ENCODE measurements at regions not wholly inside any gene's neighbourhood (a gene's known extent, or its start where the extent isn't known, plus 50 kb on each side); places are given as distances from the start of the nearest gene placed in this dataset.

DNA sequence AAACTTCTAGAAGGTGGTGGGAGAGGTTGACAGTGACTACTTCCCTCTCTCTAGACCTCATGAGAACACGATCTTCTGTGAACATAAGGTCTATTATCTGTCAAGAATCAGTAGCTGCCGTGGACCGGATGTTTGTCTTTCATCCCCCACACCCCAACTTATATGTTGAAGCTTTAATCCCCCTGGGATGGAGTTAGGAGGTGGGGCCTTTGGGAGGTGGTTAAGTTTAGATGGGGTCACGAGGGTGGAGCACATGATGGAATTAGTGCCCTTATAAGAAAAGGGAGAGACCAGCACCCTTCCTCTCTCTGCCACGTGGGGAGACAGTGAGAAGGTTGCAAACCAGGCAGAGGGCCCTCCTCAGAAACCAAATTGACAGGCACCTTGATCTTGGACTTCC is 409.1 kb downstream of the QKI start (continued):
- TF ChIP-seq RFX1 (IDR thresholded peaks at IDR 0.05) = no peak
- no peak for TF ChIP-seq SMAD4 (CRISPR knock-in tag; conservative IDR thresholded peaks at IDR 0.05)
- TF ChIP-seq RHOXF2B (CRISPR knock-in tag; conservative IDR thresholded peaks at IDR 0.05) = no peak

DNA sequence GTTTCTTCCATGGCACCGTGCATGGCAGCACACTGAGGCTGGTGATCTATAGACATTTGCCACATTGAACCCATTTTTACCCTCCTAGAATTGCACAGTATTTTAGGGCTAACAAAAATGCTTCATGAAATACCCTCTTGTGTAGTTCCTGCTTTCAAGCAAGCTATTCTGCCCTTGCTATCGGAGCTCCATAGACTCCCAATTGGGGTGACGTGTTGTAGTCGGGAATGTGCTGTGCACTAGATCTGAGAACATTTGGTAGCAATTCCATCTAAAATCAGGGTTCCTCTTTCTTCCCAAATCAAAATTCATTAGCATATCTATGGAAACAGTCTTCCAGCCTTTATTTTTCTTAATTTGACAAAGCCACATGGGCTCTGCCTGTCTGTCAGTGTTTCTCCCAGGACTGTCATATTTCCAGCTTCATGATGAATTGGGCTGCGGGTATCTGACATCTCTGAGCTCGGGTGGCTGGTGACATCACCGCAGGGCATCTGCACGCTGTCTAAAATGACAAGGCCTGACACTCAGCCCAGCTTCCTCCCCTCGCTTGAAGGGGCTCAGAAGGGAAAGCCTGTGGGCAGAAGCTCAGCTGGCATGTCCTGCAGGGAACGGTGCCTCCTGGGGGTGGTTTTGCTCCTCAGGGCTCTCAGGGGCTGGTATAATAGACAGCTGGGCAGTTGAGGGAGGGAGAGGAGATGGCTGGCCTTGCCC is 406.4 kb downstream of the QKI start:
- H3K4me1 ChIP-seq (replicated peaks in 1 of 2; ENCODE audit: control insufficient read depth in 2 of 2, insufficient read depth in 2 of 2, low read length in 2 of 2) = peaks cover 0 to 3% of the 10 kb centered on the region in 2 experiments; a peak in 1 of 5 replicates
- H3K27ac ChIP-seq (ENCODE audit: extremely low read depth, low read depth, low read length) = no peak overlapping the region
- FAIRE-seq = no peak
- intact Hi-C loops (cut with micrococcal nuclease) = no loop called here
- no peak overlapping the region for H3K9ac ChIP-seq (ENCODE audit: insufficient read depth in 1 of 2, low read depth in 2 of 2, low read length in 2 of 2)
- in situ Hi-C loops (cut with MboI) = no loop called here
- no peaks in the 10 kb centered on the region for H3K9me3 ChIP-seq (replicated peaks; ENCODE audit: control insufficient read depth, insufficient read depth, low read depth, low read length)
- no peak for DNase-seq (ENCODE audit: extremely low read depth in 1 of 4, low spot score in 3 of 4)
- no peaks in the 10 kb centered on the region for H3K36me3 ChIP-seq (ENCODE audit: control insufficient read depth, insufficient read depth, low read length)
- no peaks in the 10 kb centered on the region for H3K79me2 ChIP-seq (ENCODE audit: control insufficient read depth, insufficient read depth, low read length)
- H3K9me1 ChIP-seq (ENCODE audit: control insufficient read depth, insufficient read depth, low read length) = no peaks in the 10 kb centered on the region
- no peak overlapping the region for H3K4me3 ChIP-seq
- BruUV-seq (replicated peaks) = no TSS peak
- WGBS (ENCODE audit: insufficient coverage, low coverage, missing lambda C conversion rate) = 3% methylated on average over 9 of the region's 10 CpGs
- no peak; the same call in 2 of the 3 replicates for ATAC-seq
- no peaks in the 10 kb centered on the region for H4K20me1 ChIP-seq (replicated peaks; ENCODE audit: control insufficient read depth, insufficient read depth, low read length)
- TF ChIP-seq JUND (IDR thresholded peaks at IDR 0.05; ENCODE audit: borderline replicate concordance, low read depth, low read length) = 0 out of 2 replicates have a peak, but pooled peaks have one; percentile 6
- TF ChIP-seq JUND (tag; IDR thresholded peaks at IDR 0.05; ENCODE audit: borderline replicate concordance, low read depth, low read length) = no peak
- TF ChIP-seq, protein P1, sequence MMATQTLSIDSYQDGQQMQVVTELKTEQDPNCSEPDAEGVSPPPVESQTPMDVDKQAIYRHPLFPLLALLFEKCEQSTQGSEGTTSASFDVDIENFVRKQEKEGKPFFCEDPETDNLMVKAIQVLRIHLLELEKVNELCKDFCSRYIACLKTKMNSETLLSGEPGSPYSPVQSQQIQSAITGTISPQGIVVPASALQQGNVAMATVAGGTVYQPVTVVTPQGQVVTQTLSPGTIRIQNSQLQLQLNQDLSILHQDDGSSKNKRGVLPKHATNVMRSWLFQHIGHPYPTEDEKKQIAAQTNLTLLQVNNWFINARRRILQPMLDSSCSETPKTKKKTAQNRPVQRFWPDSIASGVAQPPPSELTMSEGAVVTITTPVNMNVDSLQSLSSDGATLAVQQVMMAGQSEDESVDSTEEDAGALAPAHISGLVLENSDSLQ (IDR thresholded peaks at IDR 0.05) = 0 out of 2 replicates have a peak, but pooled peaks have one; percentile 41
- TF ChIP-seq PBX2 (CRISPR knock-in tag; IDR thresholded peaks at IDR 0.05; ENCODE audit: low read depth) = no peak
- TF ChIP-seq PBX2 (tag; conservative IDR thresholded peaks at IDR 0.05; ENCODE audit: low read depth) = 0 out of 2 replicates have a peak, but pooled peaks have one; percentile 29
- TF ChIP-seq, protein P2, sequence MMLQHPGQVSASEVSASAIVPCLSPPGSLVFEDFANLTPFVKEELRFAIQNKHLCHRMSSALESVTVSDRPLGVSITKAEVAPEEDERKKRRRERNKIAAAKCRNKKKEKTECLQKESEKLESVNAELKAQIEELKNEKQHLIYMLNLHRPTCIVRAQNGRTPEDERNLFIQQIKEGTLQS (IDR thresholded peaks at IDR 0.05) = peak; percentile 56
- TF ChIP-seq, protein P2 (CRISPR knock-in tag; conservative IDR thresholded peaks at IDR 0.05) = no peak
- peak; percentile 75 for TF ChIP-seq MEIS2 (IDR thresholded peaks at IDR 0.05; ENCODE audit: partially characterized antibody)
- TF ChIP-seq, protein P3, sequence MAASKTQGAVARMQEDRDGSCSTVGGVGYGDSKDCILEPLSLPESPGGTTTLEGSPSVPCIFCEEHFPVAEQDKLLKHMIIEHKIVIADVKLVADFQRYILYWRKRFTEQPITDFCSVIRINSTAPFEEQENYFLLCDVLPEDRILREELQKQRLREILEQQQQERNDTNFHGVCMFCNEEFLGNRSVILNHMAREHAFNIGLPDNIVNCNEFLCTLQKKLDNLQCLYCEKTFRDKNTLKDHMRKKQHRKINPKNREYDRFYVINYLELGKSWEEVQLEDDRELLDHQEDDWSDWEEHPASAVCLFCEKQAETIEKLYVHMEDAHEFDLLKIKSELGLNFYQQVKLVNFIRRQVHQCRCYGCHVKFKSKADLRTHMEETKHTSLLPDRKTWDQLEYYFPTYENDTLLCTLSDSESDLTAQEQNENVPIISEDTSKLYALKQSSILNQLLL (CRISPR knock-in tag; IDR thresholded peaks at IDR 0.05; ENCODE audit: borderline replicate concordance) = no peak
- no peak overlapping the region for H3K4me2 ChIP-seq (ENCODE audit: insufficient read depth, low read length)
- CTCF ChIA-PET (ENCODE audit: low intra/inter-chr PET ratio) = no interaction called here
- H3K27me3 ChIP-seq (ENCODE audit: control insufficient read depth in 2 of 2, insufficient read depth in 2 of 2, low read length in 2 of 2) = peaks cover 34 to 51% of the 10 kb centered on the region in 2 experiments
- no peak overlapping the region for H2AFZ ChIP-seq (ENCODE audit: low read depth, low read length)
- POLR2A ChIA-PET = interaction anchor here (0.9 kb wide), 1 partner anchor 10 kb away, joined by 5 read pairs; no protein-coding TSS in a partner anchor

All from K562 (cell line).